NT2/D1 (cell line): ENCODE measurements at regions not wholly inside any gene's neighbourhood (a gene's known extent, or its start where the extent isn't known, plus 50 kb on each side); places are given as distances from the start of the nearest gene placed in this dataset.

Experiments used
- SUZ12 ChIP-seq: IDR thresholded peaks from 2 replicates; pipeline ENCODE4 v1.6.1; 2011; ENCODE audit not compliant: insufficient read length, insufficient read depth; ENCODE audit errors: extremely low read depth
- YY1 ChIP-seq: IDR thresholded peaks from 2 replicates; pipeline ENCODE4 v1.6.1; 2011; ENCODE audit not compliant: insufficient read length, insufficient read depth
- ZNF274 ChIP-seq: IDR thresholded peaks from 2 replicates; pipeline ENCODE4 v1.6.1; 2011; ENCODE audit warnings: mild to moderate bottlenecking, low read depth, low read length

GRCh38 chr3:101069901-101070798 is 76.9 kb upstream of the ABI3BP start:
- no peak for TF ChIP-seq SUZ12
- TF ChIP-seq ZNF274 = no peak
- no peak for TF ChIP-seq YY1
